ENCODE measurements at regions not wholly inside any gene's neighbourhood (a gene's known extent, or its start where the extent isn't known, plus 50 kb on each side); places are given as distances from the start of the nearest gene placed in this dataset.

DNA sequence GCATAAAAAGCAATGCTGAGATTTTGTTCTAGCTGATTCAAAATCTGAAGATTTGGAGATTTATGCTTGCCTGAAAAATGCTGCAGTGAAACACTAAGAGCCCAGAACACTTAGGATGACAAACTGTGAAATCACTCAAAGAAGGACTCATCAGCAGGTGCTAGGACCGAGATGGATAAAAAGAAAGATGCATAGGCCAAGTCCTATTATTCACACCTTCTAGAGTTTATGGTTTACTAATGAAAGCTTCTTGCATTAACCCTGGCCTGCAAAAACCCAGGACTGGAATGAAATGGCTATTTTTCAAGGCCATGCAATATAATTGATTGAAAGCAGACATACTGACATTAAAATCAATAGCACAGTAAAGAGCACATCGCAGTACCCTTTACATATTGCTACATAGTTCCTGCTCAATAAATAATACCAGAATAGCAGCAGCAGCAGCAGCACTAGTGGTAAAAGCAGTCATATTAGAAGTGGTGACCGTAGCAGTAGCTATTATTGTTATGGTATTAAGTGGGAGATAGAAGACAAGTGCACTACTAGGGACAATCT, 161.7 kb downstream of the RAB38 start (continued):
- TF ChIP-seq SIN3A (IDR thresholded peaks at IDR 0.05; ENCODE audit: low read depth) (no peak), SP1 (IDR thresholded peaks at IDR 0.05; ENCODE audit: low read depth) (no peak)

DNA sequence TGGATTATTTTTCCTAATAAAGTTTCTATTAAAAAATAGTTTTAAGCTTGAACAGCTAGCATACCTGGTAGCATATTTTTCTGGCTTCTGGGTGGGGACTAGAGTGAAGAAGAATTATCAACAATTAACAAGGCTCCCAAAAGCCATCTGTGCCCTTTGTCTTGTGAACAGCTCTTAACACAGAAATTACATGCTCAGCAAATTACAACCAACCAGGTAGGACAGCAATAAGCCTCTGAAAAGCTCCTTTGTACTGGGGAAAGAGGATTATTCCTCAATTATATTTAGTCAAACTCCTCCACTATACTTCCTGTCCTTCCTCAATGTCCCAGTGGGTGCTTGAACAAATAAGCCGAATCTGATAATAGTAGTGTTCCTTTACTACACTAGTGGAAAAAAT, 162.8 kb downstream of the RAB38 start:
- no peaks in the 10 kb centered on the region for H3K27me3 ChIP-seq (ENCODE audit: insufficient read depth, low read length)
- RAD21 ChIA-PET (ENCODE audit: low non-redundant PET in 1 of 2, low total read pairs in 2 of 2, uncharacterized antibody in 2 of 2, unreplicated experiment in 2 of 2), result no interaction called here
- H3K9ac ChIP-seq (ENCODE audit: low read length), result no peak overlapping the region
- intact Hi-C loops (cut with micrococcal nuclease), result no loop called here
- H3K4me3 ChIP-seq (replicated peaks in 1 of 2; ENCODE audit: low read depth in 1 of 2, low read length in 2 of 2), result no peak overlapping the region
- CTCF ChIA-PET, result no interaction called here
- no peaks in the 10 kb centered on the region for H3K79me2 ChIP-seq (ENCODE audit: insufficient read depth, low read length)
- no peaks in the 10 kb centered on the region for H3K9me3 ChIP-seq (ENCODE audit: control insufficient read depth in 1 of 2, insufficient read depth in 1 of 2, low read depth in 1 of 2, low read length in 2 of 2)
- no TSS peak for BruUV-seq (replicated peaks)
- ATAC-seq, result no peak
- H2AFZ ChIP-seq (ENCODE audit: low read depth, low read length, poor library complexity, severe bottlenecking), result no peak overlapping the region
- H3K36me3 ChIP-seq (ENCODE audit: control insufficient read depth in 1 of 2, insufficient read depth in 2 of 2, low read length in 2 of 2), result no peaks in the 10 kb centered on the region
- no peak overlapping the region for H3K27ac ChIP-seq (ENCODE audit: low read depth, low read length)
- DNase-seq (ENCODE audit: low read depth, low spot score), result no peak
- TF ChIP-seq, protein P1, sequence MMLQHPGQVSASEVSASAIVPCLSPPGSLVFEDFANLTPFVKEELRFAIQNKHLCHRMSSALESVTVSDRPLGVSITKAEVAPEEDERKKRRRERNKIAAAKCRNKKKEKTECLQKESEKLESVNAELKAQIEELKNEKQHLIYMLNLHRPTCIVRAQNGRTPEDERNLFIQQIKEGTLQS (IDR thresholded peaks at IDR 0.05), result no peak
- TF ChIP-seq TCF7L2 (IDR thresholded peaks at IDR 0.05; ENCODE audit: borderline replicate concordance, extremely low read depth, insufficient read depth, insufficient read length) (no peak), FOSL1 (IDR thresholded peaks at IDR 0.05; ENCODE audit: low read depth) (no peak), CEBPB (IDR thresholded peaks at IDR 0.05; ENCODE audit: low read depth) (no peak), RAD21 (IDR thresholded peaks at IDR 0.05; ENCODE audit: low read depth) (no peak), ELF1 (IDR thresholded peaks at IDR 0.05; ENCODE audit: borderline replicate concordance, low read depth) (no peak), SIN3A (IDR thresholded peaks at IDR 0.05; ENCODE audit: low read depth) (no peak), ZFX (IDR thresholded peaks at IDR 0.05) (no peak), POLR2AphosphoS5 (IDR thresholded peaks at IDR 0.05; ENCODE audit: low read depth, low read length) (no peak), SRF (IDR thresholded peaks at IDR 0.05; ENCODE audit: low read depth) (no peak), EZH2phosphoT487 (IDR thresholded peaks at IDR 0.05; ENCODE audit: borderline replicate concordance) (no peak), EGR1 (IDR thresholded peaks at IDR 0.05; ENCODE audit: low read depth) (no peak), POLR2A (IDR thresholded peaks at IDR 0.05; ENCODE audit: borderline replicate concordance, extremely low read depth, insufficient read depth, insufficient read length) (no peak), SP1 (IDR thresholded peaks at IDR 0.05; ENCODE audit: low read depth) (no peak), YY1 (IDR thresholded peaks at IDR 0.05; ENCODE audit: extremely low read depth, insufficient replicate concordance, low read depth, low read length) (no peak)
- TF ChIP-seq, protein P2, sequence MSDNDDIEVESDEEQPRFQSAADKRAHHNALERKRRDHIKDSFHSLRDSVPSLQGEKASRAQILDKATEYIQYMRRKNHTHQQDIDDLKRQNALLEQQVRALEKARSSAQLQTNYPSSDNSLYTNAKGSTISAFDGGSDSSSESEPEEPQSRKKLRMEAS (IDR thresholded peaks at IDR 0.05), result no peak
- TF ChIP-seq, protein P3, sequence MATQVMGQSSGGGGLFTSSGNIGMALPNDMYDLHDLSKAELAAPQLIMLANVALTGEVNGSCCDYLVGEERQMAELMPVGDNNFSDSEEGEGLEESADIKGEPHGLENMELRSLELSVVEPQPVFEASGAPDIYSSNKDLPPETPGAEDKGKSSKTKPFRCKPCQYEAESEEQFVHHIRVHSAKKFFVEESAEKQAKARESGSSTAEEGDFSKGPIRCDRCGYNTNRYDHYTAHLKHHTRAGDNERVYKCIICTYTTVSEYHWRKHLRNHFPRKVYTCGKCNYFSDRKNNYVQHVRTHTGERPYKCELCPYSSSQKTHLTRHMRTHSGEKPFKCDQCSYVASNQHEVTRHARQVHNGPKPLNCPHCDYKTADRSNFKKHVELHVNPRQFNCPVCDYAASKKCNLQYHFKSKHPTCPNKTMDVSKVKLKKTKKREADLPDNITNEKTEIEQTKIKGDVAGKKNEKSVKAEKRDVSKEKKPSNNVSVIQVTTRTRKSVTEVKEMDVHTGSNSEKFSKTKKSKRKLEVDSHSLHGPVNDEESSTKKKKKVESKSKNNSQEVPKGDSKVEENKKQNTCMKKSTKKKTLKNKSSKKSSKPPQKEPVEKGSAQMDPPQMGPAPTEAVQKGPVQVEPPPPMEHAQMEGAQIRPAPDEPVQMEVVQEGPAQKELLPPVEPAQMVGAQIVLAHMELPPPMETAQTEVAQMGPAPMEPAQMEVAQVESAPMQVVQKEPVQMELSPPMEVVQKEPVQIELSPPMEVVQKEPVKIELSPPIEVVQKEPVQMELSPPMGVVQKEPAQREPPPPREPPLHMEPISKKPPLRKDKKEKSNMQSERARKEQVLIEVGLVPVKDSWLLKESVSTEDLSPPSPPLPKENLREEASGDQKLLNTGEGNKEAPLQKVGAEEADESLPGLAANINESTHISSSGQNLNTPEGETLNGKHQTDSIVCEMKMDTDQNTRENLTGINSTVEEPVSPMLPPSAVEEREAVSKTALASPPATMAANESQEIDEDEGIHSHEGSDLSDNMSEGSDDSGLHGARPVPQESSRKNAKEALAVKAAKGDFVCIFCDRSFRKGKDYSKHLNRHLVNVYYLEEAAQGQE (IDR thresholded peaks at IDR 0.05; ENCODE audit: low read depth), result no peak
- TF ChIP-seq, protein P4, sequence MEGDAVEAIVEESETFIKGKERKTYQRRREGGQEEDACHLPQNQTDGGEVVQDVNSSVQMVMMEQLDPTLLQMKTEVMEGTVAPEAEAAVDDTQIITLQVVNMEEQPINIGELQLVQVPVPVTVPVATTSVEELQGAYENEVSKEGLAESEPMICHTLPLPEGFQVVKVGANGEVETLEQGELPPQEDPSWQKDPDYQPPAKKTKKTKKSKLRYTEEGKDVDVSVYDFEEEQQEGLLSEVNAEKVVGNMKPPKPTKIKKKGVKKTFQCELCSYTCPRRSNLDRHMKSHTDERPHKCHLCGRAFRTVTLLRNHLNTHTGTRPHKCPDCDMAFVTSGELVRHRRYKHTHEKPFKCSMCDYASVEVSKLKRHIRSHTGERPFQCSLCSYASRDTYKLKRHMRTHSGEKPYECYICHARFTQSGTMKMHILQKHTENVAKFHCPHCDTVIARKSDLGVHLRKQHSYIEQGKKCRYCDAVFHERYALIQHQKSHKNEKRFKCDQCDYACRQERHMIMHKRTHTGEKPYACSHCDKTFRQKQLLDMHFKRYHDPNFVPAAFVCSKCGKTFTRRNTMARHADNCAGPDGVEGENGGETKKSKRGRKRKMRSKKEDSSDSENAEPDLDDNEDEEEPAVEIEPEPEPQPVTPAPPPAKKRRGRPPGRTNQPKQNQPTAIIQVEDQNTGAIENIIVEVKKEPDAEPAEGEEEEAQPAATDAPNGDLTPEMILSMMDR (IDR thresholded peaks at IDR 0.05 in 2 of 3, conservative IDR thresholded peaks at IDR 0.05 in 1 of 3; ENCODE audit: borderline replicate concordance in 1 of 3, insufficient read depth in 1 of 3, low read depth in 2 of 3, low read length in 2 of 3), result no peak
- TF ChIP-seq, protein P5, sequence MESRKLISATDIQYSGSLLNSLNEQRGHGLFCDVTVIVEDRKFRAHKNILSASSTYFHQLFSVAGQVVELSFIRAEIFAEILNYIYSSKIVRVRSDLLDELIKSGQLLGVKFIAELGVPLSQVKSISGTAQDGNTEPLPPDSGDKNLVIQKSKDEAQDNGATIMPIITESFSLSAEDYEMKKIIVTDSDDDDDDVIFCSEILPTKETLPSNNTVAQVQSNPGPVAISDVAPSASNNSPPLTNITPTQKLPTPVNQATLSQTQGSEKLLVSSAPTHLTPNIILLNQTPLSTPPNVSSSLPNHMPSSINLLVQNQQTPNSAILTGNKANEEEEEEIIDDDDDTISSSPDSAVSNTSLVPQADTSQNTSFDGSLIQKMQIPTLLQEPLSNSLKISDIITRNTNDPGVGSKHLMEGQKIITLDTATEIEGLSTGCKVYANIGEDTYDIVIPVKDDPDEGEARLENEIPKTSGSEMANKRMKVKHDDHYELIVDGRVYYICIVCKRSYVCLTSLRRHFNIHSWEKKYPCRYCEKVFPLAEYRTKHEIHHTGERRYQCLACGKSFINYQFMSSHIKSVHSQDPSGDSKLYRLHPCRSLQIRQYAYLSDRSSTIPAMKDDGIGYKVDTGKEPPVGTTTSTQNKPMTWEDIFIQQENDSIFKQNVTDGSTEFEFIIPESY (IDR thresholded peaks at IDR 0.05; ENCODE audit: extremely low read depth, insufficient replicate concordance, low read length), result no peak
- no peaks in the 10 kb centered on the region for H4K20me1 ChIP-seq (ENCODE audit: insufficient read depth)
- no peaks in the 10 kb centered on the region for H3K4me1 ChIP-seq (ENCODE audit: control insufficient read depth in 1 of 2, insufficient read depth in 2 of 2, low read length in 2 of 2)
- no peaks in the 10 kb centered on the region for H3K9me2 ChIP-seq (ENCODE audit: insufficient read depth)
- no peak overlapping the region for H3K4me2 ChIP-seq (ENCODE audit: low read length)
- POLR2A ChIA-PET, result no interaction called here

Measured in HCT116 (cell line).